ENCODE measurements at regions not wholly inside any gene's neighbourhood (a gene's known extent, or its start where the extent isn't known, plus 50 kb on each side); places are given as distances from the start of the nearest gene placed in this dataset.

- Histone ChIP-seq H3K4me1 (no peaks in the 10 kb centered on the region), H3K27me3 (no peaks in the 10 kb centered on the region), H3K9me3 (no peaks in the 10 kb centered on the region), H3K4me3 (no peak overlapping the region), H3K27ac (no peak overlapping the region), H3K36me3 (ENCODE audit: low read depth, missing control alignments) (no peaks in the 10 kb centered on the region)
- WGBS, 2 donors = 82 to 83% methylated on average over 2 of the region's 2 CpGs
- DNase-seq = no peak
- no peak for TF ChIP-seq POLR2A (IDR thresholded peaks at IDR 0.05)
- intact Hi-C loops (cut with DNase I; ENCODE audit: low total_unique reads) = no loop called here
Observed at GRCh38 chr15:38148471-38148870, 104.2 kb upstream of the SPRED1 start.

GRCh38 chr15:38149315-38149714 lies 103.3 kb upstream of the SPRED1 start:
- 80 to 89% methylated on average over 4 of the region's 4 CpGs for WGBS, 2 donors
- no peaks in the 10 kb centered on the region for H3K36me3 ChIP-seq (ENCODE audit: low read depth, missing control alignments)
- no peaks in the 10 kb centered on the region for H3K27me3 ChIP-seq
- DNase-seq = no peak
- intact Hi-C loops (cut with DNase I; ENCODE audit: low total_unique reads) = no loop called here
- no peak overlapping the region for H3K27ac ChIP-seq
- H3K4me1 ChIP-seq = no peaks in the 10 kb centered on the region
- H3K9me3 ChIP-seq = no peaks in the 10 kb centered on the region
- no peak overlapping the region for H3K4me3 ChIP-seq
- TF ChIP-seq CTCF (IDR thresholded peaks at IDR 0.05) (no peak), POLR2A (IDR thresholded peaks at IDR 0.05) (no peak)

DNA sequence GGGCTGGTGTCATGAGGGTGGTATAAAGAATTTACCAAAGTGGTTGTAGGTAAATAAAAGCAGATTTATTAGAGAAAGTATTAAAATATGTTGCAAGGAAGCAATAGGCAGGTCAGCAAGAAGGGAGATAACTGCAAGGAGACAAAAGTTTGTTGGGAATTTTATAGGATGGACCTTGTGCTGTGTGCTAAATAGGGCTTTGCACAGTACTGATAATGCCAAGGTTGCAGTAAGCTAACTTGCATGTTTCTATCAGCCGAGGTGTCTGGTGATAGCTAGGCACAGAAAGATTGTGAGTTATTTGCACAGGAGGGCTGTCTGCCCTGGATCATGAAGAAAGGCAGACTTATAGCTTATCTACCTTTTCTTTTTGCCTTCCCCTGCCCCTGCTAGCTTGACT lies 102.5 kb upstream of the SPRED1 start:
- H3K27ac ChIP-seq = no peak overlapping the region
- H3K9me3 ChIP-seq = no peaks in the 10 kb centered on the region
- TF ChIP-seq POLR2A (IDR thresholded peaks at IDR 0.05) (no peak), CTCF (IDR thresholded peaks at IDR 0.05) (no peak)
- no peaks in the 10 kb centered on the region for H3K36me3 ChIP-seq (ENCODE audit: low read depth, missing control alignments)
- H3K27me3 ChIP-seq = no peaks in the 10 kb centered on the region
- H3K4me1 ChIP-seq = no peaks in the 10 kb centered on the region
- DNase-seq = no peak
- no peak overlapping the region for H3K4me3 ChIP-seq
- intact Hi-C loops (cut with DNase I; ENCODE audit: low total_unique reads) = no loop called here
- 58 to 62% methylated on average over 1 of the region's 1 CpG for WGBS, 2 donors

DNA sequence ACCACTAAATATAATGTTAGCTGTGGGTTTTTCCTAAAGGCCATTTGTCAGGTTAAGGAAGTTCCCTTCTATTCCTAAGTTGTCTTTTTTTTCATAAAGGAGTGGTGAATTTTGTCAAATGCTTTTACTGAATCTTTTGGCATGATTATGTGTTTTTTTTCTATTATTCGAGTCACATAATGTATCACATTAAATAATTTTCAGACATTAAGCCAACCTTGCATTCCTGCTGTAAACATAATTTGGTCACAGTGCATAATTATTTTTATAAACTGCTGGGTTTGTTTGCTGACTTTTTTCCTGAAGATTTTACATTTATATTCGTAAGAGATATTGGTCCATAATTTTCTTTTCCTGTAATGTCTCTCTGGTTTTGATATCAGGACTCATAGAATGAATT lies 101.8 kb upstream of the SPRED1 start:
- 86 to 89% methylated on average over 2 of the region's 2 CpGs for WGBS, 2 donors
- Histone ChIP-seq H3K36me3 (ENCODE audit: low read depth, missing control alignments) (no peaks in the 10 kb centered on the region), H3K9me3 (no peaks in the 10 kb centered on the region), H3K27ac (no peak overlapping the region), H3K27me3 (no peaks in the 10 kb centered on the region), H3K4me1 (no peaks in the 10 kb centered on the region), H3K4me3 (no peak overlapping the region)
- no peak for DNase-seq
- TF ChIP-seq CTCF (IDR thresholded peaks at IDR 0.05) (no peak), POLR2A (IDR thresholded peaks at IDR 0.05) (no peak)
- intact Hi-C loops (cut with DNase I; ENCODE audit: low total_unique reads) = no loop called here

DNA sequence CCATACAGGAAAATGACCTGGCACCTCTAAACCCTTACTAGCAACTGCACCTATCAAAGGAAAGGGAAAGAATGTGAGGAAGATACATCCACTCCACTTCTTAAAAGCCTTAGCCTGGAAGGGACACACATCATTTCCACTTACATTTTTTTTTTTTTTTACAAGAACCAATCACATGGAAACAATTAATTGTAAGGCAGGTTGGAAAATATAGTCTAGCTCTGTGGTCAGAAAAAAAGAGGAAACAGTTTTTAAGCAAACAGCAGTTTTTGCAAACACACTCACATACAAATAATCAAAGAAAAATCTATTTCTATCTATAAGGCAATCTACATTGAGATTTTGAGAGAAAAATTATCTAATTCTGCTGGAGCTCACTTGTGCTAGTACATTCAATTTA lies 98.9 kb upstream of the SPRED1 start:
- no peaks in the 10 kb centered on the region for H3K27me3 ChIP-seq
- no peaks in the 10 kb centered on the region for H3K9me3 ChIP-seq
- H3K27ac ChIP-seq = no peak overlapping the region
- H3K4me1 ChIP-seq = no peaks in the 10 kb centered on the region
- no peak overlapping the region for H3K4me3 ChIP-seq
- H3K36me3 ChIP-seq (ENCODE audit: low read depth, missing control alignments) = no peaks in the 10 kb centered on the region
- intact Hi-C loops (cut with DNase I; ENCODE audit: low total_unique reads) = no loop called here
- TF ChIP-seq POLR2A (IDR thresholded peaks at IDR 0.05) = no peak
- no peak for TF ChIP-seq CTCF (IDR thresholded peaks at IDR 0.05)
- DNase-seq = no peak
